Caco-2 (cell line): ENCODE measurements at regions not wholly inside any gene's neighbourhood (a gene's known extent, or its start where the extent isn't known, plus 50 kb on each side); places are given as distances from the start of the nearest gene placed in this dataset.
A peak's percentile ranks its signal among the peaks of the same experiment; 100 is the strongest.

Experiments
- BruUV-seq: library from RNA; stranded (reverse); fragments of 400-500 nt; replicated peaks from 2 replicates; lab custom pipeline; 2021; lab: Mats Ljungman, UMichigan
- CTCF ChIA-PET: fragments of 300-600 bp; sonication (Branson Sonifier 250); formaldehyde crosslinking; loops from one replicate; lab custom pipeline; 2022; ENCODE audit warnings: antibody characterized with exemption; lab: Charles Lee
- POLR2A ChIA-PET: fragments of 300-600 bp; sonication (Branson Sonifier 250); formaldehyde crosslinking; loops from one replicate; lab custom pipeline; 2022; ENCODE audit warnings: antibody characterized with exemption; lab: Charles Lee
- DNase-seq, 2 experiments: peaks; one replicate each; pipeline versions ENCODE4 v3.0.0 to v3.0.0-alpha.2; 2020 to 2022
- H3K27me3 ChIP-seq: replicated peaks from 2 replicates; pipeline ENCODE4 v1.6.0; 2011; ENCODE audit warnings: low read length; ENCODE audit not compliant: control insufficient read depth, insufficient read depth
- H3K36me3 ChIP-seq: 2 replicates; pipeline ENCODE4 v1.5.1; 2011; ENCODE audit warnings: low read length; ENCODE audit not compliant: control insufficient read depth, insufficient read depth
- H3K4me1 ChIP-seq: fragments of 250-450 bp; sonication (Bioruptor Pico); 2 replicates; pipeline ENCODE4 v1.5.1; 2020; ENCODE audit warnings: mild to moderate bottlenecking
- H3K4me3 ChIP-seq: 2 replicates; pipeline ENCODE4 v1.5.1; 2011; ENCODE audit warnings: low read depth, mild to moderate bottlenecking, control low read depth, low read length
- H3K9me3 ChIP-seq: fragments of 250-450 bp; sonication (Bioruptor Pico); 2 replicates; pipeline ENCODE4 v1.5.1; 2020; ENCODE audit warnings: mild to moderate bottlenecking, moderate library complexity
- H3K27ac Mint-ChIP-seq: one replicate; pipeline ENCODE4 v1.8.0; 2022; ENCODE audit warnings: mixed read lengths; ENCODE audit not compliant: unreplicated experiment
- H3K27me3 Mint-ChIP-seq: one replicate; pipeline ENCODE4 v1.8.0; 2022; ENCODE audit warnings: mixed read lengths; ENCODE audit not compliant: insufficient read depth, unreplicated experiment
- H3K36me3 Mint-ChIP-seq: one replicate; pipeline ENCODE4 v1.8.0; 2022; ENCODE audit warnings: mild to moderate bottlenecking, mixed read lengths; ENCODE audit not compliant: insufficient read depth, unreplicated experiment
- H3K4me1 Mint-ChIP-seq: one replicate; pipeline ENCODE4 v1.8.0; 2022; ENCODE audit warnings: low read depth, mixed read lengths; ENCODE audit not compliant: unreplicated experiment
- H3K4me3 Mint-ChIP-seq: one replicate; pipeline ENCODE4 v1.8.0; 2022; ENCODE audit warnings: mild to moderate bottlenecking, moderate library complexity, mixed read lengths; ENCODE audit not compliant: unreplicated experiment
- H3K9me3 Mint-ChIP-seq: one replicate; pipeline ENCODE4 v1.8.0; 2022; ENCODE audit warnings: mixed read lengths; ENCODE audit not compliant: unreplicated experiment
- intact Hi-C: fragments of 100-400 bp; cut with micrococcal nuclease; formaldehyde crosslinking; loops from one replicate; pipeline ENCODE4 v1.10.0; 2022; ENCODE audit not compliant: unreplicated experiment
- TF ChIP-seq, protein P1 (sequence below), 2 experiments: fragments of 200-600 bp in 1 of 2; IDR thresholded peaks; 1 replicate in 1 of 2; 2 replicates in 1 of 2; pipeline versions ENCODE4 v1.5.1 to v1.8.0; 2011 to 2022; ENCODE audit warnings: antibody characterized with exemption in 1 of 2, control low read depth in 1 of 2, inconsistent platforms in 1 of 2, low read depth in 1 of 2, low read length in 1 of 2, mild to moderate bottlenecking in 1 of 2, moderate library complexity in 1 of 2; ENCODE audit not compliant: insufficient read depth in 1 of 2, severe bottlenecking in 1 of 2, unreplicated experiment in 1 of 2

DNA sequence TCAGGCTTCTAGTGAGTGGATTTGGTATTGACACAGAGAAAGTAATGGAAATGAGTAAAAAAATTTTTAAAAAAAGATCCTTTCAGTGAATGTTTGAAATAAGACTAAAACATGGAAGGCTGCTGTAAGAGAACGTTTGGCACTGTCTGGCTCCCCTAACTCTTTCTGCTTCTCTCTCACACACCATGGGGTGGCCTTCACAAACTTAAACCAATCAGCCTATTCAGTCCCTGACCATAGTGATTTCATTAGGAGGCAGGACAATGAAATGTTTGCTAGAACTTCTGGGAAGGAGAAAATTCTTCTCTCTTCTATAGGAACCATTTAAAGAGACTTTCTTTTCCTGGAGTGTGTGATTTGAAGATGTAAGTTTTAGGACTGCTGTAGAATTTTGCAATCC lies 84.2 kb upstream of the GRIN2B start:
- intact Hi-C loops = no loop called here
- TF ChIP-seq, protein P1, sequence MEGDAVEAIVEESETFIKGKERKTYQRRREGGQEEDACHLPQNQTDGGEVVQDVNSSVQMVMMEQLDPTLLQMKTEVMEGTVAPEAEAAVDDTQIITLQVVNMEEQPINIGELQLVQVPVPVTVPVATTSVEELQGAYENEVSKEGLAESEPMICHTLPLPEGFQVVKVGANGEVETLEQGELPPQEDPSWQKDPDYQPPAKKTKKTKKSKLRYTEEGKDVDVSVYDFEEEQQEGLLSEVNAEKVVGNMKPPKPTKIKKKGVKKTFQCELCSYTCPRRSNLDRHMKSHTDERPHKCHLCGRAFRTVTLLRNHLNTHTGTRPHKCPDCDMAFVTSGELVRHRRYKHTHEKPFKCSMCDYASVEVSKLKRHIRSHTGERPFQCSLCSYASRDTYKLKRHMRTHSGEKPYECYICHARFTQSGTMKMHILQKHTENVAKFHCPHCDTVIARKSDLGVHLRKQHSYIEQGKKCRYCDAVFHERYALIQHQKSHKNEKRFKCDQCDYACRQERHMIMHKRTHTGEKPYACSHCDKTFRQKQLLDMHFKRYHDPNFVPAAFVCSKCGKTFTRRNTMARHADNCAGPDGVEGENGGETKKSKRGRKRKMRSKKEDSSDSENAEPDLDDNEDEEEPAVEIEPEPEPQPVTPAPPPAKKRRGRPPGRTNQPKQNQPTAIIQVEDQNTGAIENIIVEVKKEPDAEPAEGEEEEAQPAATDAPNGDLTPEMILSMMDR (IDR thresholded peaks at IDR 0.05; ENCODE audit: insufficient read depth in 1 of 2, low read depth in 1 of 2, low read length in 1 of 2, severe bottlenecking in 1 of 2, unreplicated experiment in 1 of 2) = no peak
- Histone ChIP-seq H3K9me3 (no peaks in the 10 kb centered on the region), H3K27me3 (no peaks in the 10 kb centered on the region), H3K4me3 (no peak overlapping the region), H3K36me3 (no peaks in the 10 kb centered on the region), H3K4me1 (no peaks in the 10 kb centered on the region)
- Mint-ChIP-seq H3K36me3 (no peaks in the 10 kb centered on the region), H3K27ac (peak overlapping the region; percentile 43), H3K9me3 (peaks cover 9% of the 10 kb centered on the region), H3K4me3 (no peak overlapping the region), H3K27me3 (no peaks in the 10 kb centered on the region), H3K4me1 (peaks cover 20% of the 10 kb centered on the region)
- ChIA-PET CTCF (no interaction called here), POLR2A (no interaction called here)
- BruUV-seq = no TSS peak
- DNase-seq = no peak

DNA sequence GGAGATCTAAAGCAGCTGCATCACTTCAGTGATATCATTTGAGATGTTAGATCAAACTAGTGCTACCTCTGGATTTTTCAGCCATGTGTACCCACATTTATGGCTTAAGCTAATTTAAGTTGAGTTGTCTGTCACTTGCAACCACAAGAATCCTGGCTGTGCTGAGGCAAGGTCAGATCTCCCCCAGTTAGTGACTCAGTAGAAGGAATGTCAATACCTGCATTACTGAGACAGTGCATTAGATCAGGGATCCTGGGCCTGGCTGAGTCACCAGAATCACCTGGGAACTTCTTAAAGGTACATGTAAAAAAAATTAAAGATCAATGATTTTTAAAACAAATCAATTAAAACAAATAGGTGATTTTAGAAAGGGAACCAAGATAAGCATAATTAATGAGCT lies 84.6 kb upstream of the GRIN2B start:
- Mint-ChIP-seq H3K4me3 (no peak overlapping the region), H3K9me3 (peaks cover 9% of the 10 kb centered on the region), H3K27ac (peak overlapping the region; percentile 43), H3K4me1 (peaks cover 16% of the 10 kb centered on the region), H3K36me3 (no peaks in the 10 kb centered on the region), H3K27me3 (no peaks in the 10 kb centered on the region)
- BruUV-seq = no TSS peak
- TF ChIP-seq, protein P1 (IDR thresholded peaks at IDR 0.05; ENCODE audit: insufficient read depth in 1 of 2, low read depth in 1 of 2, low read length in 1 of 2, severe bottlenecking in 1 of 2, unreplicated experiment in 1 of 2) = no peak
- ChIA-PET POLR2A (no interaction called here), CTCF (no interaction called here)
- Histone ChIP-seq H3K9me3 (no peaks in the 10 kb centered on the region), H3K4me1 (no peaks in the 10 kb centered on the region), H3K27me3 (no peaks in the 10 kb centered on the region), H3K36me3 (no peaks in the 10 kb centered on the region), H3K4me3 (no peak overlapping the region)
- DNase-seq = peak in 1 of 2 experiments; percentile 40
- intact Hi-C loops = no loop called here

DNA sequence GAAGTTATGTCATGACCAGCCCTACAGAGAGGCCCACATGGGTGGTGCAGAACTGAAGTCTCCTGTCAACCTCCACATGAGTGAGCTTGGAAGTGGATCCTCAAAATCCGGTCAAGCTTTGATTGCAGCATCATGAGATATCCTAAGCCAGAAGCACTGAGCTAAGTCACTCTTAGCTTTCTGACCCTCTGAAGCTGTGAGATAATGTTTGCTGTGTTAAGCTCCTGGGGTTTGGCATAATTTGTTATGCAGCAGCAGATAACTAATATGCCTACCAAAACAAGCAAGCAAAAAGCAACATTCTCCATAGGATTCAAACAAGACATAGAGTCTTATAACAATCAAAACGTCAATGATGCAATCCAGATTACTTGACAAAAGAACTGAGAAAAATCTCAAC lies 87.6 kb upstream of the GRIN2B start:
- no peak overlapping the region for H3K27ac Mint-ChIP-seq
- H3K4me1 Mint-ChIP-seq = peaks cover 18% of the 10 kb centered on the region
- TF ChIP-seq, protein P1 (IDR thresholded peaks at IDR 0.05; ENCODE audit: insufficient read depth in 1 of 2, low read depth in 1 of 2, low read length in 1 of 2, severe bottlenecking in 1 of 2, unreplicated experiment in 1 of 2) = no peak
- peaks cover 5% of the 10 kb centered on the region for H3K9me3 Mint-ChIP-seq
- no peaks in the 10 kb centered on the region for H3K36me3 Mint-ChIP-seq
- no peak for DNase-seq
- ChIA-PET POLR2A (no interaction called here), CTCF (no interaction called here)
- Histone ChIP-seq H3K36me3 (no peaks in the 10 kb centered on the region), H3K4me3 (no peak overlapping the region), H3K9me3 (no peaks in the 10 kb centered on the region), H3K4me1 (peaks cover 9% of the 10 kb centered on the region), H3K27me3 (no peaks in the 10 kb centered on the region)
- H3K4me3 Mint-ChIP-seq = no peak overlapping the region
- H3K27me3 Mint-ChIP-seq = no peaks in the 10 kb centered on the region
- BruUV-seq = no TSS peak
- intact Hi-C loops = no loop called here
